Activated CD8-positive, alpha-beta T cell treated with anti-CD3 and anti-CD28 coated beads for 36 hours (primary cell): ENCODE measurements at regions not wholly inside any gene's neighbourhood (a gene's known extent, or its start where the extent isn't known, plus 50 kb on each side); places are given as distances from the start of the nearest gene placed in this dataset.

Source experiments
- ATAC-seq: fragments of 200-7000 bp; cut with Tn5 transposase; one replicate; pipeline ENCODE4 v1.10.0; 2021; ENCODE audit warnings: mild to moderate bottlenecking, moderate library complexity
- CTCF ChIA-PET: fragments of 350-600 bp; sonication (Branson Sonifier 250); formaldehyde crosslinking; loops from one replicate; lab custom pipeline; 2021; ENCODE audit warnings: antibody characterized with exemption; lab: Charles Lee
- POLR2A ChIA-PET: fragments of 350-600 bp; sonication (Branson Sonifier 250); formaldehyde crosslinking; loops from one replicate; lab custom pipeline; 2021; ENCODE audit warnings: antibody characterized with exemption; lab: Charles Lee
- DNase-seq: peaks from one replicate; pipeline ENCODE4 v3.0.0-alpha.2; 2020
- H3K27ac Mint-ChIP-seq: one replicate; pipeline ENCODE4 v1.8.0; 2021; ENCODE audit warnings: mild to moderate bottlenecking, mixed read lengths
- H3K27me3 Mint-ChIP-seq: one replicate; pipeline ENCODE4 v1.8.0; 2021; ENCODE audit warnings: mixed read lengths
- H3K36me3 Mint-ChIP-seq: one replicate; pipeline ENCODE4 v1.8.0; 2021; ENCODE audit warnings: low read depth, mixed read lengths
- H3K4me1 Mint-ChIP-seq: one replicate; pipeline ENCODE4 v1.8.0; 2021; ENCODE audit warnings: low read depth, mixed read lengths
- H3K4me3 Mint-ChIP-seq: one replicate; pipeline ENCODE4 v1.8.0; 2021; ENCODE audit warnings: mild to moderate bottlenecking, moderate library complexity, mixed read lengths
- H3K9me3 Mint-ChIP-seq: one replicate; pipeline ENCODE4 v1.8.0; 2021; ENCODE audit warnings: mixed read lengths
- CTCF ChIP-seq: fragments of 200-600 bp; IDR thresholded peaks from one replicate; pipeline ENCODE4 v1.8.0; 2022; ENCODE audit warnings: antibody characterized with exemption, mild to moderate bottlenecking
- intact Hi-C: fragments of 100-400 bp; cut with micrococcal nuclease; formaldehyde crosslinking; loops from one replicate; pipeline ENCODE4 v1.10.0; 2022

DNA sequence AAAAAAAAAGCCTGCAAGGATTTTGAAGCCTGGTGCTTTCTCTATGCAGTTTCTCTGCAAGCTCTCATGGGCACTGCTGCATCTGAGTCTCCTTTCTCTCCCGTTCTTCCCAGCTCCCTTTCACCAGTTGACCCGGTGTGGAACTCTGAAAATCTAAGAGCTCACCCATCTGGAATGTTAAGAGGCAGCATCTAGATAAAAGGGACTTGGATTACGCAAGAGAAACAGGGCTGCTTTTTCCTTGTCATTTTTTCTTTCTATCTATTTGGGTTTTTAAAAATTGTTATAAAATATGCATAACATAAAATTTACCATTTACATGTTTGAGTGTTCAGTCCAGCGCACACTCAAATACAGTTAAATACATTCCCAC is 95.2 kb upstream of the RPS6KA3 start:
- ChIA-PET CTCF (no interaction called here), POLR2A (no interaction called here)
- H3K4me1 Mint-ChIP-seq, result no peaks in the 10 kb centered on the region
- no peaks in the 10 kb centered on the region for H3K36me3 Mint-ChIP-seq
- no peaks in the 10 kb centered on the region for H3K27me3 Mint-ChIP-seq
- no peak for DNase-seq
- H3K4me3 Mint-ChIP-seq, result no peak overlapping the region
- no peak for TF ChIP-seq CTCF
- H3K9me3 Mint-ChIP-seq, result no peaks in the 10 kb centered on the region
- intact Hi-C loops, result no loop called here
- no peak for ATAC-seq
- no peak overlapping the region for H3K27ac Mint-ChIP-seq

DNA sequence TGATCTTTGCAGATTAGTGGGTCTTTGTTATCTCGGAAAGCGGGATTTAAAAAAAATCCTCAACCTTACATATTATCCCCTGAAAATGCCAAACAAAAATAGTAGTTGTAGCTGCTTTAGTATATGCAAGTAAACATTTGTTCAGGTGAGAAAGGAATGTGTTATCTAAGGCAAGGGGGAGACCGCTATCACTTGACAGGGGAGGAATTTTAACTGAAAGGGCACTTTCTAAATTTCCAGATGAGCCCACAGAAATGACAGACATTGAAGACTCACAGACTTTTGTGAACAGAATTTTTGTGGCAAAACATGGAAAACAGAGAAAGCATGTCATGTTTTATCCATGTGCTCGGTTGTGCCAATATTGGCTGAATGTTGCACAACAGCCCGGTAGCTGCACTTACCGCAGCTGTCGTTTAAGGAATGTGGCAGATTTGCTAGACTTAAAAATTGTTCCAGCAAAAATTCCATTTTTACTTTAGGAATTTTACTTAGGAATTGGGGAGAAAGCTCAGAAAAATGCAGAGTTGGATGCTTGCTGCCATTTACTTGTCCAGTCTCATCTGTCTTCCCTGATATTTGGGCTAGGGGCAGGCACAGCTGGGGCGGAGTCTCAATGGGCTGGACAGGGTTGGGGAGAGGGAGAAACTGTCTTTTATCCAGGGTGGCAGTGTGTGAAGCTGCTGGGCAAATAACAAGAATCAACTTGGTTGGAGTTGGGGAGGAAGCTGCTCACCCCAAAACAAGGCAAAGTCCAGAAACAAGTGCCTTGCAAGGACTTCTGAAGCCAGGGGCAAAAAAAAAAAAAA is 94.6 kb upstream of the RPS6KA3 start:
- CTCF ChIA-PET, result no interaction called here
- POLR2A ChIA-PET, result no interaction called here
- Mint-ChIP-seq H3K36me3 (no peaks in the 10 kb centered on the region), H3K27ac (no peak overlapping the region), H3K9me3 (no peaks in the 10 kb centered on the region), H3K4me1 (no peaks in the 10 kb centered on the region), H3K27me3 (no peaks in the 10 kb centered on the region), H3K4me3 (no peak overlapping the region)
- DNase-seq (no peak), ATAC-seq (no peak)
- intact Hi-C loops, result no loop called here
- TF ChIP-seq CTCF, result no peak

DNA sequence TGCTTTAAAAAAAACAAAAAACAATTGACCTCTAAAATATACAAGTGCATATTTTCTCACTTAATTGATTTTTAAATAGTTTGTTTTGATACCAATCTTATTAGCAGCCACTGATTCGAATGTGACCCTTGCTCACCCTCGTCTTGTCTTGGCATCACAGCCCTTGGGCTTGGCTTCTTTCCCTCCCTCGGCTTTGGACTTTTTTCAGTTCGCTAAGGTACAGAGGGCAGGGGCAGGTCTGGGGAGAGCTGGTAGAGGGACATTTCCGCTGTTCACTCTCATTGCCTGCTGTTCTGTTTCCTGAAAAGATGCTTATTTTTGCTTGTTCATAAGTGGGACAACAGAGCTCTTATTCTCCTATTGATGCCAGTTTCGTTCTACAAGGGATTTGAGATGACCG is 88.5 kb upstream of the RPS6KA3 start:
- Mint-ChIP-seq H3K9me3 (no peaks in the 10 kb centered on the region), H3K4me3 (no peak overlapping the region), H3K36me3 (no peaks in the 10 kb centered on the region), H3K27me3 (no peaks in the 10 kb centered on the region), H3K27ac (no peak overlapping the region), H3K4me1 (peaks cover 23% of the 10 kb centered on the region)
- ATAC-seq, result no peak
- intact Hi-C loops, result no loop called here
- no peak for TF ChIP-seq CTCF
- CTCF ChIA-PET, result interaction anchor here (1.0 kb wide), 1 partner anchor 451 kb away, joined by 3 read pairs; no protein-coding TSS in a partner anchor
- no peak for DNase-seq
- POLR2A ChIA-PET, result interaction anchor here (0.6 kb wide), 1 partner anchor 132 kb away, joined by 3 read pairs; no protein-coding TSS in a partner anchor

DNA sequence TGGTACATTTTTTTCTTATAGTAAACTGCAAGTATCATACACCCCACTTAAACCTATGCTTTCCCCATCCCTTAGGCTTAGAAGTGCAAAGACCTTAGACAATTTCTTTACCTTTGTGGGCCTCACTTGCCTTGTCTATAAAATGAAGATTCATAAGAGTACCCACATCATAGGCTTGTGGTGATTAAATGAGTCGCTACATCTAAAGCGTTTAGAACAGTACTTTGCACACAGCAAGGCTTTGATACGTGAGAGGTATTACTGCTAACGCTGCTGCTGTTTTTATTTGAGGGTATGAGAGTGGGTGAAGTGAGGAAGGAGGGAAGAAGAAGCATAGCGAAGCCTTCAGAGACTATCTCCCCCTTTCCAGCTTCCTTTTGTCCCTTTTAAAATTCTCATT is 87.8 kb upstream of the RPS6KA3 start:
- ChIA-PET CTCF (interaction anchor here (1.0 kb wide), 2 partner anchors 102 to 450 kb away, joined by 3 read pairs; no protein-coding TSS in a partner anchor), POLR2A (interaction anchor here (0.6 kb wide), 1 partner anchor 159 kb away, joined by 3 read pairs; no protein-coding TSS in a partner anchor)
- Mint-ChIP-seq H3K4me3 (no peak overlapping the region), H3K4me1 (peaks cover 23% of the 10 kb centered on the region), H3K9me3 (no peaks in the 10 kb centered on the region), H3K36me3 (no peaks in the 10 kb centered on the region), H3K27me3 (no peaks in the 10 kb centered on the region), H3K27ac (no peak overlapping the region)
- DNase-seq (peak; percentile 7), ATAC-seq (peak; percentile 76)
- intact Hi-C loops, result no loop called here
- TF ChIP-seq CTCF, result no peak

DNA sequence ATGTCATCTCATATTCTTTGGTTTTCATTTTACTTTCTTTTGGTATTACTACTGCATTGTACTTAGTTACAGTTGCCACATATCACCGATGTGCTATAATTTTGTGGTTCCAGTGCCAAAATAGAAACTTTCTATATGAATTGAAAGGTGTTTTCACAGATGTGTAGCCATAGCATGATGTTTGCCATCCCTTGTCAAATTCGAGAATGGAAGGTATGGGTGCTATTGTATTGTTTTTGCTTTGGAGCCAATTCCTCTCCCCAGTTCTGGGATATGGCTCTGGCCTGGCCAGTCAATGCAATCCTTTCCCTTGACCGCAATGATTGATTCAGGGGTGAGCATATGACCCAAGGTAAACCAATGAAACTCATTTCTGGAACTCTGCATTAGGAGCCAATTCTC is 86.2 kb upstream of the RPS6KA3 start:
- intact Hi-C loops, result no loop called here
- peaks cover 23% of the 10 kb centered on the region for H3K4me1 Mint-ChIP-seq
- no peak overlapping the region for H3K27ac Mint-ChIP-seq
- TF ChIP-seq CTCF, result no peak
- no peaks in the 10 kb centered on the region for H3K36me3 Mint-ChIP-seq
- DNase-seq (peak; percentile 2), ATAC-seq (peak; percentile 73)
- H3K4me3 Mint-ChIP-seq, result no peak overlapping the region
- POLR2A ChIA-PET, result no interaction called here
- H3K9me3 Mint-ChIP-seq, result no peaks in the 10 kb centered on the region
- CTCF ChIA-PET, result no interaction called here
- no peaks in the 10 kb centered on the region for H3K27me3 Mint-ChIP-seq
